A549 (cell line): ENCODE measurements at regions not wholly inside any gene's neighbourhood (a gene's known extent, or its start where the extent isn't known, plus 50 kb on each side); places are given as distances from the start of the nearest gene placed in this dataset.

Source experiments
- ATAC-seq, 2 experiments: fragments of 200-7000 bp in 1 of 2; fragments of >200 bp in 1 of 2; cut with Nextera tagmentation in 1 of 2; cut with Tn5 transposase in 1 of 2; 3 replicates each; pipeline versions ENCODE4 v1.8.0 to v1.9.1; 2018 to 2020; ENCODE audit warnings: mild to moderate bottlenecking in 1 of 2, moderate library complexity in 1 of 2
- CTCF ChIA-PET: fragments of 300-600 bp; sonication (Branson Sonifier 250); formaldehyde crosslinking; extraction: SDS; loops from one replicate; lab custom pipeline; 2021; ENCODE audit warnings: antibody characterized with exemption, inconsistent platforms; lab: Yijun Ruan, JAX
- POLR2A ChIA-PET: fragments of 350-600 bp; formaldehyde crosslinking; extraction: SDS; loops from one replicate; lab custom pipeline; 2021; ENCODE audit warnings: antibody characterized with exemption, inconsistent platforms; lab: Yijun Ruan, JAX
- DNase-seq, 2 experiments: peaks; one replicate each; pipeline versions ENCODE4 v3.0.0 to v3.0.0-alpha.2; 2011 to 2016; ENCODE audit warnings: low read depth in 1 of 2, low spot score in 1 of 2
- FAIRE-seq: peaks from 2 replicates; lab custom pipeline; 2011; peaks lifted over from hg19 to GRCh38; lab: Jason Lieb, UNC
- H3K27ac ChIP-seq, 2 experiments: fragments of >200 bp; sonication (Bioruptor Twin); formaldehyde crosslinking; 3 replicates each; pipeline ENCODE4 v1.5.1; 2016 to 2017
- H3K4me1 ChIP-seq: fragments of >200 bp; sonication (Bioruptor Twin); formaldehyde crosslinking; 3 replicates; pipeline ENCODE4 v1.6.1; 2016
- H3K4me2 ChIP-seq: fragments of >200 bp; sonication (Bioruptor Twin); formaldehyde crosslinking; 3 replicates; pipeline ENCODE4 v1.6.1; 2016
- H3K4me3 ChIP-seq: fragments of >200 bp; sonication (Bioruptor Twin); formaldehyde crosslinking; 3 replicates; pipeline ENCODE4 v1.5.1; 2016
- H3K9me3 ChIP-seq: fragments of >200 bp; sonication (Bioruptor Twin); formaldehyde crosslinking; 3 replicates; pipeline ENCODE4 v1.6.1; 2016
- BHLHE40 ChIP-seq: IDR thresholded peaks from 2 replicates; pipeline ENCODE4 v1.6.1; 2012; ENCODE audit warnings: low read depth, low read length, inconsistent platforms
- CBX2 ChIP-seq: fragments of 200-600 bp; sonication (generic); IDR thresholded peaks from 2 replicates; pipeline ENCODE4 v1.6.1; 2016; ENCODE audit warnings: low read depth, mild to moderate bottlenecking, borderline replicate concordance
- CBX8 ChIP-seq: fragments of 200-600 bp; sonication (generic); IDR thresholded peaks from 2 replicates; pipeline ENCODE4 v1.6.1; 2016
- CEBPB ChIP-seq, 2 experiments: fragments of >200 bp in 1 of 2; sonication (Bioruptor Twin) in 1 of 2; formaldehyde crosslinking in 1 of 2; IDR thresholded peaks; 2 replicates each; pipeline ENCODE4 v1.6.1; 2012 to 2016
- CHD2 ChIP-seq: fragments of 150-350 bp; IDR thresholded peaks from 2 replicates; pipeline ENCODE4 v1.6.1; 2014; ENCODE audit warnings: low read length; ENCODE audit not compliant: partially characterized antibody
- EHMT2 ChIP-seq: fragments of 200-600 bp; sonication (generic); IDR thresholded peaks from 2 replicates; pipeline ENCODE4 v1.6.1; 2016; ENCODE audit warnings: antibody characterized with exemption, low read depth, mild to moderate bottlenecking, moderate library complexity
- EP300 ChIP-seq, 2 experiments: fragments of >200 bp; sonication (Bioruptor Twin); formaldehyde crosslinking; IDR thresholded peaks; 2 replicates in 1 of 2; 3 replicates in 1 of 2; pipeline ENCODE4 v1.6.1; 2016 to 2017
- ESRRA ChIP-seq: fragments of 150-350 bp; IDR thresholded peaks from 2 replicates; pipeline ENCODE4 v1.6.1; 2014; ENCODE audit warnings: mild to moderate bottlenecking, low read length, borderline replicate concordance
- FOSL2 ChIP-seq, 2 experiments: fragments of 450-650 bp in 1 of 2; fragments of >200 bp in 1 of 2; sonication (Bioruptor Twin) in 1 of 2; formaldehyde crosslinking; IDR thresholded peaks; 2 replicates each; pipeline versions ENCODE4 v1.5.0 to v1.6.1; 2016 to 2020; ENCODE audit warnings: mild to moderate bottlenecking in 1 of 2, moderate library complexity in 1 of 2
- GATA3 ChIP-seq: IDR thresholded peaks from 2 replicates; pipeline ENCODE4 v1.6.1; 2012; ENCODE audit warnings: borderline replicate concordance
- HDAC2 ChIP-seq: fragments of 200-600 bp; sonication (generic); IDR thresholded peaks from 2 replicates; pipeline ENCODE4 v1.6.1; 2016
- HES2 ChIP-seq: fragments of >200 bp; sonication (Bioruptor Twin); formaldehyde crosslinking; IDR thresholded peaks from 2 replicates; pipeline ENCODE4 v1.6.1; 2016
- HEYL ChIP-seq: fragments of 250-450 bp; sonication (Bioruptor Pico); IDR thresholded peaks from 2 replicates; pipeline ENCODE4 v1.8.0; 2021; ENCODE audit warnings: mild to moderate bottlenecking, moderate library complexity
- HOXA7 ChIP-seq: fragments of 250-450 bp; sonication (Bioruptor Pico); IDR thresholded peaks from 2 replicates; pipeline ENCODE4 v1.5.0; 2020; ENCODE audit warnings: mild to moderate bottlenecking, moderate library complexity
- JUN ChIP-seq, 2 experiments: fragments of >200 bp; sonication (Bioruptor Twin); formaldehyde crosslinking; IDR thresholded peaks; 2 replicates in 1 of 2; 3 replicates in 1 of 2; pipeline ENCODE4 v1.6.1; 2016 to 2017
- KDM1A ChIP-seq: fragments of 200-600 bp; sonication (generic); IDR thresholded peaks from 2 replicates; pipeline ENCODE4 v1.6.1; 2016; ENCODE audit warnings: low read depth, mild to moderate bottlenecking
- MAFK ChIP-seq: fragments of 450-650 bp; IDR thresholded peaks from 2 replicates; pipeline ENCODE4 v1.6.1; 2014; ENCODE audit not compliant: partially characterized antibody
- MAZ ChIP-seq: fragments of 150-350 bp; IDR thresholded peaks from 2 replicates; pipeline ENCODE4 v1.6.1; 2014; ENCODE audit warnings: antibody characterized with exemption, low read depth, low read length, borderline replicate concordance
- PHF8 ChIP-seq: fragments of 200-600 bp; sonication (generic); IDR thresholded peaks from 2 replicates; pipeline ENCODE4 v1.6.1; 2016; ENCODE audit warnings: low read depth, mild to moderate bottlenecking, antibody characterized with exemption, moderate library complexity, borderline replicate concordance
- RAD21 ChIP-seq, 2 experiments: fragments of >200 bp in 1 of 2; sonication (Bioruptor Twin) in 1 of 2; formaldehyde crosslinking in 1 of 2; IDR thresholded peaks in 1 of 2; conservative IDR thresholded peaks in 1 of 2; 2 replicates in 1 of 2; 3 replicates in 1 of 2; pipeline ENCODE4 v1.6.1; 2012 to 2018; ENCODE audit warnings: inconsistent platforms in 1 of 2
- SREBF2 ChIP-seq: fragments of 450-650 bp; IDR thresholded peaks from 2 replicates; pipeline ENCODE4 v1.6.1; 2014; ENCODE audit warnings: mild to moderate bottlenecking, moderate library complexity
- TP53 ChIP-seq: fragments of 250-450 bp; sonication (Bioruptor Pico); IDR thresholded peaks from 2 replicates; pipeline ENCODE4 v1.5.0; 2021; ENCODE audit warnings: mild to moderate bottlenecking, moderate library complexity
- USF2 ChIP-seq: fragments of 450-650 bp; IDR thresholded peaks from 2 replicates; pipeline ENCODE4 v1.6.1; 2014; ENCODE audit warnings: antibody characterized with exemption
- ZSCAN20 ChIP-seq: fragments of 250-450 bp; sonication (Bioruptor Pico); IDR thresholded peaks from 2 replicates; pipeline ENCODE4 v1.8.0; 2022; ENCODE audit warnings: mild to moderate bottlenecking, moderate library complexity
- WGBS: methylation state at CpG from one replicate; pipeline ENCODE4 v1.1.6; 2017; ENCODE audit errors: missing lambda C conversion rate; 5-methylcytosine and 5-hydroxymethylcytosine counted together
- TF ChIP-seq, protein P1 (sequence below): IDR thresholded peaks from 2 replicates; pipeline ENCODE4 v1.6.1; 2012; ENCODE audit warnings: low read depth, borderline replicate concordance
- TF ChIP-seq, protein P2 (sequence below): IDR thresholded peaks from 2 replicates; pipeline ENCODE4 v1.6.1; 2012
- TF ChIP-seq, protein P3 (sequence below): IDR thresholded peaks from 2 replicates; pipeline ENCODE4 v1.6.1; 2012

DNA sequence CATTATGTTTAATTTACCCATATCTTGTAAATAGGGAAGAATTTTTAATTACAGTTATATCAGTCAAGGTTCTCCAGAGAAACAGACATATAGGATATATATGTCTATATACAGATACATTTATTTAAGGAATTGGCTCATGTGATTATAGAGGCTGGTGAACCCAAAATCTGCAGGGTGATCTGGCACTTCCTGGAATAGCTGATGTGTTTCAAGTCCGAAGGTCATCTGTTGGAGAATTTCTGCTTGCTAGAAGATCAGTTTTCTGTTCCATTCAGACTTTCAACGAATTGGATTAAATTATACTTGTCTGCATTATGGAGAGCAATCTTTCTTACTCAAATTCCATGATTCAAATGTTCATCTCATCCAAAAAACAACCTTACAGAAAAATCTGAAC, 694.6 kb upstream of the DPPA4 start:
- Histone ChIP-seq H3K27ac (no peak overlapping the region), H3K4me3 (no peak overlapping the region), H3K4me2 (no peak overlapping the region), H3K9me3 (no peaks in the 10 kb centered on the region), H3K4me1 (peaks cover 8% of the 10 kb centered on the region; the same call in 1 of the 3 replicates)
- CTCF ChIA-PET: interaction anchor here (1.6 kb wide), 1 partner anchor 499 kb away, joined by 3 read pairs; no protein-coding TSS in a partner anchor
- no peak for TF ChIP-seq EHMT2
- TF ChIP-seq EP300 (IDR thresholded peaks at IDR 0.05): no peak
- no peak for TF ChIP-seq HES2
- ATAC-seq: no peak
- POLR2A ChIA-PET: no interaction called here
- WGBS: 30% methylated on average over 2 of the region's 2 CpGs
- no peak for DNase-seq
- no peak for FAIRE-seq

- 54% methylated on average over 1 of the region's 1 CpG for WGBS
- H3K4me2 ChIP-seq: no peak overlapping the region
- ChIA-PET POLR2A (no interaction called here), CTCF (no interaction called here)
- DNase-seq (no peak), FAIRE-seq (no peak), ATAC-seq (no peak)
- H3K9me3 ChIP-seq: no peaks in the 10 kb centered on the region
- TF ChIP-seq CHD2: no peak
- no peak for TF ChIP-seq SREBF2
- no peak for TF ChIP-seq CBX2
- no peak for TF ChIP-seq TP53
- TF ChIP-seq JUN (IDR thresholded peaks at IDR 0.05): no peak
- TF ChIP-seq HEYL (CRISPR knock-in tag): no peak
- TF ChIP-seq MAFK: peak; percentile 73
- TF ChIP-seq ZSCAN20 (CRISPR knock-in tag): no peak
- H3K4me3 ChIP-seq: no peak overlapping the region
- H3K27ac ChIP-seq: no peak overlapping the region
- H3K4me1 ChIP-seq: no peaks in the 10 kb centered on the region
Observed at GRCh38 chr3:110059431-110059830, 722.1 kb upstream of the DPPA4 start.

- POLR2A ChIA-PET: no interaction called here
- Histone ChIP-seq H3K4me1 (no peaks in the 10 kb centered on the region), H3K27ac (no peak overlapping the region), H3K4me2 (no peak overlapping the region), H3K4me3 (no peak overlapping the region), H3K9me3 (no peaks in the 10 kb centered on the region)
- ATAC-seq (no peak), FAIRE-seq (no peak), DNase-seq (no peak)
- TF ChIP-seq CEBPB (IDR thresholded peaks at IDR 0.05) (no peak), GATA3 (no peak), KDM1A (no peak), MAZ (no peak), ESRRA (no peak), HOXA7 (CRISPR knock-in tag) (no peak), PHF8 (no peak), BHLHE40 (no peak), USF2 (no peak), HDAC2 (no peak), FOSL2 (IDR thresholded peaks at IDR 0.05) (no peak), FOSL2 (CRISPR knock-in tag; IDR thresholded peaks at IDR 0.05) (no peak), RAD21 (conservative IDR thresholded peaks at IDR 0.05 in 1 of 2, IDR thresholded peaks at IDR 0.05 in 1 of 2) (no peak), CBX8 (no peak)
- TF ChIP-seq, protein P1, sequence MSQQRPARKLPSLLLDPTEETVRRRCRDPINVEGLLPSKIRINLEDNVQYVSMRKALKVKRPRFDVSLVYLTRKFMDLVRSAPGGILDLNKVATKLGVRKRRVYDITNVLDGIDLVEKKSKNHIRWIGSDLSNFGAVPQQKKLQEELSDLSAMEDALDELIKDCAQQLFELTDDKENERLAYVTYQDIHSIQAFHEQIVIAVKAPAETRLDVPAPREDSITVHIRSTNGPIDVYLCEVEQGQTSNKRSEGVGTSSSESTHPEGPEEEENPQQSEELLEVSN: no peak
- TF ChIP-seq, protein P2, sequence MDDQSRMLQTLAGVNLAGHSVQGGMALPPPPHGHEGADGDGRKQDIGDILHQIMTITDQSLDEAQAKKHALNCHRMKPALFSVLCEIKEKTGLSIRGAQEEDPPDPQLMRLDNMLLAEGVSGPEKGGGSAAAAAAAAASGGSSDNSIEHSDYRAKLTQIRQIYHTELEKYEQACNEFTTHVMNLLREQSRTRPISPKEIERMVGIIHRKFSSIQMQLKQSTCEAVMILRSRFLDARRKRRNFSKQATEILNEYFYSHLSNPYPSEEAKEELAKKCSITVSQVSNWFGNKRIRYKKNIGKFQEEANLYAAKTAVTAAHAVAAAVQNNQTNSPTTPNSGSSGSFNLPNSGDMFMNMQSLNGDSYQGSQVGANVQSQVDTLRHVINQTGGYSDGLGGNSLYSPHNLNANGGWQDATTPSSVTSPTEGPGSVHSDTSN: no peak
- TF ChIP-seq, protein P3, sequence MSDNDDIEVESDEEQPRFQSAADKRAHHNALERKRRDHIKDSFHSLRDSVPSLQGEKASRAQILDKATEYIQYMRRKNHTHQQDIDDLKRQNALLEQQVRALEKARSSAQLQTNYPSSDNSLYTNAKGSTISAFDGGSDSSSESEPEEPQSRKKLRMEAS: no peak
- TF ChIP-seq, all 56 proteins: peak for 0
- CTCF ChIA-PET: no interaction called here
Observed at GRCh38 chr3:110062716-110063115, 725.4 kb upstream of the DPPA4 start.
